H1 (cell line): ENCODE measurements at regions not wholly inside any gene's neighbourhood (a gene's known extent, or its start where the extent isn't known, plus 50 kb on each side); places are given as distances from the start of the nearest gene placed in this dataset.

ENCODE experiments used
- CREB1 ChIP-seq: IDR thresholded peaks from 2 replicates; pipeline ENCODE4 v1.6.1; 2012; ENCODE audit warnings: inconsistent platforms
- CTBP2 ChIP-seq: IDR thresholded peaks from 2 replicates; pipeline ENCODE4 v1.7.0; 2011; ENCODE audit warnings: borderline replicate concordance, mild to moderate bottlenecking, moderate library complexity, mixed read lengths, low read length; ENCODE audit not compliant: insufficient read depth, insufficient read length
- HDAC6 ChIP-seq: IDR thresholded peaks from one replicate; pipeline ENCODE4 v1.7.1; 2012; ENCODE audit warnings: low read depth, mild to moderate bottlenecking, inconsistent platforms, low read length, moderate library complexity
- KDM4A ChIP-seq: IDR thresholded peaks from one replicate; pipeline ENCODE4 v1.7.1; 2012; ENCODE audit warnings: low read depth, mild to moderate bottlenecking, moderate library complexity, low read length, inconsistent platforms; ENCODE audit not compliant: severe bottlenecking
- KDM5A ChIP-seq: fragments of 200-600 bp; IDR thresholded peaks from 2 replicates; pipeline ENCODE4 v1.7.1; 2012; ENCODE audit warnings: mild to moderate bottlenecking, low read length, inconsistent platforms, mixed read lengths
- NANOG ChIP-seq: IDR thresholded peaks from 2 replicates; pipeline ENCODE4 v1.6.1; 2011; ENCODE audit warnings: low read length, low read depth, mild to moderate bottlenecking, inconsistent platforms; ENCODE audit not compliant: insufficient read depth, poor library complexity, severe bottlenecking
- RBBP5 ChIP-seq: IDR thresholded peaks from 2 replicates; pipeline ENCODE4 v1.7.1; 2012; ENCODE audit warnings: low read depth, mild to moderate bottlenecking, inconsistent platforms, low read length, moderate library complexity, borderline replicate concordance
- RNF2 ChIP-seq: fragments of 200-900, 300-1000 bp; sonication (generic); IDR thresholded peaks from 2 replicates; pipeline ENCODE4 v1.7.1; 2016; ENCODE audit warnings: borderline replicate concordance, low read depth, mild to moderate bottlenecking, antibody characterized with exemption, low read length; ENCODE audit not compliant: poor library complexity, severe bottlenecking; ENCODE audit errors: missing control alignments
- ZNF274 ChIP-seq: IDR thresholded peaks from 2 replicates; pipeline ENCODE4 v1.7.0; 2012; ENCODE audit warnings: low read length, borderline replicate concordance; ENCODE audit errors: extremely low read depth

- TF ChIP-seq HDAC6 (no peak), ZNF274 (no peak), KDM5A (no peak), NANOG (no peak), CREB1 (no peak), RNF2 (no peak), CTBP2 (no peak), RBBP5 (no peak), KDM4A (no peak)
Measured at GRCh38 chr10:131845505-131846239, 55.1 kb upstream of the PPP2R2D start (continued).
